H1 (cell line): ENCODE measurements at regions not wholly inside any gene's neighbourhood (a gene's known extent, or its start where the extent isn't known, plus 50 kb on each side); places are given as distances from the start of the nearest gene placed in this dataset.

Source experiments
- FOSL1 ChIP-seq: IDR thresholded peaks from 2 replicates; pipeline ENCODE4 v1.6.1; 2011; ENCODE audit warnings: mild to moderate bottlenecking, low read depth, low read length, moderate library complexity; ENCODE audit not compliant: insufficient read depth
- TF ChIP-seq, protein P1 (sequence below), 3 experiments: IDR thresholded peaks; 1 replicate in 2 of 3; 2 replicates in 1 of 3; pipeline versions ENCODE4 v1.5.1 to v1.6.1; 2011; ENCODE audit warnings: low read length in 3 of 3, mild to moderate bottlenecking in 3 of 3, inconsistent platforms in 2 of 3, low read depth in 1 of 3, moderate library complexity in 1 of 3; ENCODE audit not compliant: insufficient read depth in 1 of 3; ENCODE audit errors: control extremely low read depth in 1 of 3

DNA sequence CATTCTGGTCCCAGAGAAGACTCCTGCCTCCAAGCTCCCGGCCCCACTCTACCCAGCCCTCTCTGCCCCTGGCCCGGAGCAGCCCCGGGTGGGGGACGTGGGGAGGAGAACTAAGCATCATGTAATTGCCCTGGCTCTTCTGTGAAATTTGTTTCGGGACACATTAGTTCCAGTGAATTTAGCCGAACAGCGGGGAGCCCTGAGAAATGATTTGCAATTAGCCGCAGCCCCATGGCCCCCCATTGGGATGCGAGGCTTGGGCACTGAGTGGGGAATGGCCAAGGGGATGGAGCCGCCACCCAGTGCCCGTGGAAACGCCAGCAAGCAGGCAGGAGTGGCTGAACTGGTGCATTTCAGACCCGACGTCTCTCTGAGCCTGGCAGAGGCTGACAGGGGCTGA lies 173.9 kb upstream of the LHX5 start (continued):
- TF ChIP-seq, protein P1, sequence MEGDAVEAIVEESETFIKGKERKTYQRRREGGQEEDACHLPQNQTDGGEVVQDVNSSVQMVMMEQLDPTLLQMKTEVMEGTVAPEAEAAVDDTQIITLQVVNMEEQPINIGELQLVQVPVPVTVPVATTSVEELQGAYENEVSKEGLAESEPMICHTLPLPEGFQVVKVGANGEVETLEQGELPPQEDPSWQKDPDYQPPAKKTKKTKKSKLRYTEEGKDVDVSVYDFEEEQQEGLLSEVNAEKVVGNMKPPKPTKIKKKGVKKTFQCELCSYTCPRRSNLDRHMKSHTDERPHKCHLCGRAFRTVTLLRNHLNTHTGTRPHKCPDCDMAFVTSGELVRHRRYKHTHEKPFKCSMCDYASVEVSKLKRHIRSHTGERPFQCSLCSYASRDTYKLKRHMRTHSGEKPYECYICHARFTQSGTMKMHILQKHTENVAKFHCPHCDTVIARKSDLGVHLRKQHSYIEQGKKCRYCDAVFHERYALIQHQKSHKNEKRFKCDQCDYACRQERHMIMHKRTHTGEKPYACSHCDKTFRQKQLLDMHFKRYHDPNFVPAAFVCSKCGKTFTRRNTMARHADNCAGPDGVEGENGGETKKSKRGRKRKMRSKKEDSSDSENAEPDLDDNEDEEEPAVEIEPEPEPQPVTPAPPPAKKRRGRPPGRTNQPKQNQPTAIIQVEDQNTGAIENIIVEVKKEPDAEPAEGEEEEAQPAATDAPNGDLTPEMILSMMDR (IDR thresholded peaks at IDR 0.05; ENCODE audit: control extremely low read depth in 1 of 3, insufficient read depth in 1 of 3, low read depth in 1 of 3, low read length in 3 of 3): no peak
- no peak for TF ChIP-seq FOSL1
